ENCODE measurements at regions not wholly inside any gene's neighbourhood (a gene's known extent, or its start where the extent isn't known, plus 50 kb on each side); places are given as distances from the start of the nearest gene placed in this dataset.

- Histone ChIP-seq H3K36me3 (no peaks in the 10 kb centered on the region), H3K4me3 (no peak overlapping the region), H3K4me1 (no peaks in the 10 kb centered on the region), H3K27ac (no peak overlapping the region), H3K27me3 (replicated peaks in 1 of 7) (no peaks in the 10 kb centered on the region), H3K9me3 (no peaks in the 10 kb centered on the region)
- 62 to 72% (median 63%) methylated on average over 4 of the region's 4 CpGs for WGBS, 5 donors
- TF ChIP-seq POLR2AphosphoS5 (IDR thresholded peaks at IDR 0.05) (no peak), POLR2A (IDR thresholded peaks at IDR 0.05) (no peak), CTCF (IDR thresholded peaks at IDR 0.05 in 8 of 11, conservative IDR thresholded peaks at IDR 0.05 in 3 of 11) (no peak)
- intact Hi-C loops (cut with DNase I; ENCODE audit: low total_unique reads), result no loop called here
- DNase-seq, result no peak
These were observed 418.7 kb downstream of the CBLN4 start for GRCh38 chr20:55586610-55587009.

- Histone ChIP-seq H3K27ac (no peak overlapping the region), H3K4me1 (no peaks in the 10 kb centered on the region), H3K4me3 (no peak overlapping the region), H3K9me3 (no peaks in the 10 kb centered on the region), H3K36me3 (no peaks in the 10 kb centered on the region), H3K27me3 (replicated peaks in 1 of 7) (no peaks in the 10 kb centered on the region)
- intact Hi-C loops (cut with DNase I; ENCODE audit: low total_unique reads), result no loop called here
- DNase-seq, result no peak
- TF ChIP-seq POLR2A (IDR thresholded peaks at IDR 0.05) (no peak), POLR2AphosphoS5 (IDR thresholded peaks at IDR 0.05) (no peak), CTCF (IDR thresholded peaks at IDR 0.05 in 8 of 11, conservative IDR thresholded peaks at IDR 0.05 in 3 of 11) (no peak)
- WGBS, 5 donors, result 78 to 88% (median 84%) methylated on average over 1 of the region's 1 CpG
These were observed 420.4 kb downstream of the CBLN4 start for GRCh38 chr20:55584964-55585363.

- H3K27ac ChIP-seq, result no peak overlapping the region
- intact Hi-C loops (cut with DNase I; ENCODE audit: low total_unique reads), result no loop called here
- H3K36me3 ChIP-seq, result no peaks in the 10 kb centered on the region
- TF ChIP-seq POLR2A (IDR thresholded peaks at IDR 0.05) (no peak), POLR2AphosphoS5 (IDR thresholded peaks at IDR 0.05) (no peak), CTCF (IDR thresholded peaks at IDR 0.05 in 8 of 11, conservative IDR thresholded peaks at IDR 0.05 in 3 of 11) (no peak)
- no peak for DNase-seq
- no peaks in the 10 kb centered on the region for H3K27me3 ChIP-seq (replicated peaks in 1 of 7)
- no peaks in the 10 kb centered on the region for H3K4me1 ChIP-seq
- 82 to 92% (median 83%) methylated on average over 2 of the region's 2 CpGs for WGBS, 5 donors
- no peaks in the 10 kb centered on the region for H3K9me3 ChIP-seq
- H3K4me3 ChIP-seq, result no peak overlapping the region
These were observed 421.0 kb downstream of the CBLN4 start for GRCh38 chr20:55584307-55584706.

GRCh38 chr20:55583036-55583435, 422.3 kb downstream of the CBLN4 start:
- intact Hi-C loops (cut with DNase I; ENCODE audit: low total_unique reads), result no loop called here
- H3K4me1 ChIP-seq, result no peaks in the 10 kb centered on the region
- TF ChIP-seq POLR2AphosphoS5 (IDR thresholded peaks at IDR 0.05) (no peak), POLR2A (IDR thresholded peaks at IDR 0.05) (no peak), CTCF (IDR thresholded peaks at IDR 0.05 in 8 of 11, conservative IDR thresholded peaks at IDR 0.05 in 3 of 11) (no peak)
- no peak overlapping the region for H3K4me3 ChIP-seq
- WGBS, 5 donors, result 65 to 80% (median 71%) methylated on average over 1 of the region's 1 CpG
- no peak for DNase-seq
- H3K9me3 ChIP-seq, result no peaks in the 10 kb centered on the region
- H3K27me3 ChIP-seq (replicated peaks in 1 of 7), result no peaks in the 10 kb centered on the region
- no peak overlapping the region for H3K27ac ChIP-seq
- no peaks in the 10 kb centered on the region for H3K36me3 ChIP-seq

All from spleen (tissue), 11 donors.